ENCODE measurements at regions not wholly inside any gene's neighbourhood (a gene's known extent, or its start where the extent isn't known, plus 50 kb on each side); places are given as distances from the start of the nearest gene placed in this dataset.

DNA sequence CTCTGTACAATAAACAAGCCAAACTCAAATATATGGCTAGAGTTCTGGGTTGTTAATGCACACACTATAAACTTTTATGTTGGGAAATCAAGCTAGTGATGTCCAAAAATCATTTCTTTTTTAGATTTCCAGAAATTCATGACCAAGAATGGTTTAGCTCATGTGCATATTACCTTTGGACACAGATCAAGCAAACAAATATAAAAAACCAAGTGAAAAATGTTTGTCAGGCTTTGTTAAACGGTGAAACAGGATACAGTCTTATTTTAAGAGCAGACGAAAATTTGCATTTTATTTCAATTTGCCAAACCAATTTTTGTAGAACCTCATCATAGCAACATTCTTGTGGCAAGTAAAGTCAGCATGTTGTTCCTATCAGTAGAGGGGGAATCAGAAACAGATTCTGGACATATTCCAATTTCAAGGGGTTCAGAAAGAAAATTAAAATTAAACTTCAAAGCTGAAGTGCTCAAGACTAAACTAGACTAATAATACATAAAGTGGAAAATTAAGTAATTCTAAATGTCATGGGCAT lies 413.6 kb downstream of the TRIML1 start:
- Histone ChIP-seq H3K9me3 (ENCODE audit: control insufficient read depth, insufficient read depth, low read depth, low read length) (no peaks in the 10 kb centered on the region), H4K20me1 (ENCODE audit: control insufficient read depth, extremely low read depth, insufficient read depth, low read length) (no peaks in the 10 kb centered on the region), H3K36me3 (ENCODE audit: control insufficient read depth, insufficient read depth, low read length) (no peaks in the 10 kb centered on the region), H3K4me1 (ENCODE audit: control insufficient read depth, extremely low read depth, insufficient read depth, low read length) (no peaks in the 10 kb centered on the region), H3K27me3 (ENCODE audit: control insufficient read depth, insufficient read depth, low read length) (no peaks in the 10 kb centered on the region), H3K4me3 (replicated peaks in 1 of 4; ENCODE audit: control extremely low read depth in 1 of 4, insufficient read depth in 1 of 4, low read depth in 3 of 4, low read length in 4 of 4) (no peak overlapping the region), H3K79me2 (ENCODE audit: control insufficient read depth, insufficient read depth, low read length) (no peaks in the 10 kb centered on the region), H2AFZ (ENCODE audit: low read length) (no peak overlapping the region), H3K4me2 (ENCODE audit: extremely low read depth, insufficient read depth, low read length) (no peak overlapping the region), H3K9ac (ENCODE audit: insufficient read depth, low read length) (no peak overlapping the region), H3K27ac (ENCODE audit: insufficient read depth, low read length) (no peak overlapping the region)
- no peak for DNase-seq (ENCODE audit: low read depth in 2 of 2)
- TF ChIP-seq, protein P1, sequence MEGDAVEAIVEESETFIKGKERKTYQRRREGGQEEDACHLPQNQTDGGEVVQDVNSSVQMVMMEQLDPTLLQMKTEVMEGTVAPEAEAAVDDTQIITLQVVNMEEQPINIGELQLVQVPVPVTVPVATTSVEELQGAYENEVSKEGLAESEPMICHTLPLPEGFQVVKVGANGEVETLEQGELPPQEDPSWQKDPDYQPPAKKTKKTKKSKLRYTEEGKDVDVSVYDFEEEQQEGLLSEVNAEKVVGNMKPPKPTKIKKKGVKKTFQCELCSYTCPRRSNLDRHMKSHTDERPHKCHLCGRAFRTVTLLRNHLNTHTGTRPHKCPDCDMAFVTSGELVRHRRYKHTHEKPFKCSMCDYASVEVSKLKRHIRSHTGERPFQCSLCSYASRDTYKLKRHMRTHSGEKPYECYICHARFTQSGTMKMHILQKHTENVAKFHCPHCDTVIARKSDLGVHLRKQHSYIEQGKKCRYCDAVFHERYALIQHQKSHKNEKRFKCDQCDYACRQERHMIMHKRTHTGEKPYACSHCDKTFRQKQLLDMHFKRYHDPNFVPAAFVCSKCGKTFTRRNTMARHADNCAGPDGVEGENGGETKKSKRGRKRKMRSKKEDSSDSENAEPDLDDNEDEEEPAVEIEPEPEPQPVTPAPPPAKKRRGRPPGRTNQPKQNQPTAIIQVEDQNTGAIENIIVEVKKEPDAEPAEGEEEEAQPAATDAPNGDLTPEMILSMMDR (conservative IDR thresholded peaks at IDR 0.05 in 1 of 2, IDR thresholded peaks at IDR 0.05 in 1 of 2; ENCODE audit: low read depth in 1 of 2, low read length in 2 of 2), result no peak
- no peak for TF ChIP-seq EZH2 (IDR thresholded peaks at IDR 0.05; ENCODE audit: low read length, missing control alignments)

DNA sequence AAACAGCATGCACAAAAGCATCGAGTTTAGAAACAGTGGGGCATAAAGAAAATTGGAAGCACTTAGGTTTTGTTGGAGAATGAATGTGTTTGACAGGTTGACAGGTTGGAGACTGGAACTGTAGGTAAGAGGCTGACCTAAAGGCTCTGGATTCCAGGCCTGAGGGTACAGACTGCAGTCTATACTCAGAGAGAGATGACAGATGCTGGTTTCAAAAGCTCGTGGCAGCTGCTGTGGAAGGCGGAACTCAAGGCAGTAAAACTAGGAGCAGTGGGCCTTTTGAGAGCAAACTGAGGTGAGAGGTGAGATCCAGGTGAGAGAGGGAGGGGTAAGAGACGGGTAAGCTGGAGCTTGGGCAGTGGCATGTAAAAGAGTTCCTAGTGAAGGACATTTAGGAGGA lies 415.2 kb downstream of the TRIML1 start:
- no peaks in the 10 kb centered on the region for H3K27me3 ChIP-seq (ENCODE audit: control insufficient read depth, insufficient read depth, low read length)

DNA sequence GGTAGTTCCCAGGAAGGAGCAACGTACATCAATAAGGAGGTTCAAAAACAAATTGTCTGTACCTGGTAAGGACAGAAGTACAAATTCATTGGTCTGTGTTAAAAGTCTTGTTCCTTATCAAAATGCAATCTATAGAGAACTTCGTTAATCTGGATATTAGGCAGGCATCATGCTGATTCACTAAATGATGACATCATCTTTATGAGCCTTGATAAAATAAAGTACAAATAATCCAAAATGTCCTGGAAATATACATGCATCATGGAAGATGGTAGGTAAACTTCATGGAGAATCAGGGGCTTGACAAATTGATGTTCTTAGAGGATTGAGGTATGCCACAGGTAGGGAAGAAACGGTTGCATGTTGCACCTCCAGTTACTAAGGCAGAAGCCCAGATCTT lies 433.9 kb downstream of the TRIML1 start:
- no peak for DNase-seq (ENCODE audit: low read depth in 2 of 2)
- Histone ChIP-seq H3K4me3 (replicated peaks in 1 of 4; ENCODE audit: control extremely low read depth in 1 of 4, insufficient read depth in 1 of 4, low read depth in 3 of 4, low read length in 4 of 4) (no peak overlapping the region), H3K27ac (ENCODE audit: insufficient read depth, low read length) (no peak overlapping the region)

More for the DNA sequence above, 415.2 kb downstream of the TRIML1 start:
- Histone ChIP-seq H3K27ac (ENCODE audit: insufficient read depth, low read length) (no peak overlapping the region), H2AFZ (ENCODE audit: low read length) (no peak overlapping the region), H3K9me3 (ENCODE audit: control insufficient read depth, insufficient read depth, low read depth, low read length) (no peaks in the 10 kb centered on the region), H4K20me1 (ENCODE audit: control insufficient read depth, extremely low read depth, insufficient read depth, low read length) (no peaks in the 10 kb centered on the region), H3K79me2 (ENCODE audit: control insufficient read depth, insufficient read depth, low read length) (no peaks in the 10 kb centered on the region), H3K4me1 (ENCODE audit: control insufficient read depth, extremely low read depth, insufficient read depth, low read length) (no peaks in the 10 kb centered on the region), H3K36me3 (ENCODE audit: control insufficient read depth, insufficient read depth, low read length) (no peaks in the 10 kb centered on the region), H3K4me3 (replicated peaks in 1 of 4; ENCODE audit: control extremely low read depth in 1 of 4, insufficient read depth in 1 of 4, low read depth in 3 of 4, low read length in 4 of 4) (no peak overlapping the region), H3K4me2 (ENCODE audit: extremely low read depth, insufficient read depth, low read length) (no peak overlapping the region), H3K9ac (ENCODE audit: insufficient read depth, low read length) (no peak overlapping the region)
- TF ChIP-seq EZH2 (IDR thresholded peaks at IDR 0.05; ENCODE audit: low read length, missing control alignments), result no peak
- TF ChIP-seq, protein P1 (conservative IDR thresholded peaks at IDR 0.05 in 1 of 2, IDR thresholded peaks at IDR 0.05 in 1 of 2; ENCODE audit: low read depth in 1 of 2, low read length in 2 of 2), result no peak
- DNase-seq (ENCODE audit: low read depth in 2 of 2), result no peak

More for the DNA sequence above, 433.9 kb downstream of the TRIML1 start:
- H2AFZ ChIP-seq (ENCODE audit: low read length), result no peak overlapping the region
- H3K36me3 ChIP-seq (ENCODE audit: control insufficient read depth, insufficient read depth, low read length), result no peaks in the 10 kb centered on the region
- H4K20me1 ChIP-seq (ENCODE audit: control insufficient read depth, extremely low read depth, insufficient read depth, low read length), result no peaks in the 10 kb centered on the region
- no peaks in the 10 kb centered on the region for H3K9me3 ChIP-seq (ENCODE audit: control insufficient read depth, insufficient read depth, low read depth, low read length)
- H3K4me1 ChIP-seq (ENCODE audit: control insufficient read depth, extremely low read depth, insufficient read depth, low read length), result no peaks in the 10 kb centered on the region
- no peak overlapping the region for H3K4me2 ChIP-seq (ENCODE audit: extremely low read depth, insufficient read depth, low read length)
- H3K27me3 ChIP-seq (ENCODE audit: control insufficient read depth, insufficient read depth, low read length), result no peaks in the 10 kb centered on the region
- H3K79me2 ChIP-seq (ENCODE audit: control insufficient read depth, insufficient read depth, low read length), result no peaks in the 10 kb centered on the region
- no peak overlapping the region for H3K9ac ChIP-seq (ENCODE audit: insufficient read depth, low read length)
- TF ChIP-seq, protein P1 (conservative IDR thresholded peaks at IDR 0.05 in 1 of 2, IDR thresholded peaks at IDR 0.05 in 1 of 2; ENCODE audit: low read depth in 1 of 2, low read length in 2 of 2), result no peak
- TF ChIP-seq EZH2 (IDR thresholded peaks at IDR 0.05; ENCODE audit: low read length, missing control alignments), result no peak

Data from fibroblast of lung (primary cell).